ENCODE measurements at regions not wholly inside any gene's neighbourhood (a gene's known extent, or its start where the extent isn't known, plus 50 kb on each side); places are given as distances from the start of the nearest gene placed in this dataset.

DNA sequence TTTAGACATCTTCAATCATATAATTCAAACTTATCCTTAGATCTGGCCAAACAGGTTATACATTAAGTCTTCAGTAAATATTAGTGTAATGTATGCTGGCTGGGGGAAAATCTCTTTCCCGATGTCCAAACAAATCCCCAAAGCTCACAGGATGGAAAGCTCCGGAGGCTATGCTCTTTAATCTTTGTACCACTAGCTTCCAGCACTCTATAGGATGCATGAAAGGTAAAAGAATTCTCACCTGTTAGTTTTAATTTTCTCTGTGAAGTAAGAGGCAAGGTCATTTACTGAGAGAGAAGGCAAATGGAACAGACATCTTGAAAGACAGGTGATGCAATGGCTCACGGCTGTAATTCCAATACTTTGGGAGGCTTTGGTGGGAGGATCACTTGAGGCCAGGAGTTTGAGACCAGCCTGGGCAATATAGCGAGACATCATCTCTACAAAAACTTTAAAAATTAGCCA, 99.8 kb upstream of the KIF5B start (continued):
- no peak for TF ChIP-seq KLF9 (CRISPR knock-in tag; IDR thresholded peaks at IDR 0.05; ENCODE audit: low read depth)
- TF ChIP-seq, protein P1, sequence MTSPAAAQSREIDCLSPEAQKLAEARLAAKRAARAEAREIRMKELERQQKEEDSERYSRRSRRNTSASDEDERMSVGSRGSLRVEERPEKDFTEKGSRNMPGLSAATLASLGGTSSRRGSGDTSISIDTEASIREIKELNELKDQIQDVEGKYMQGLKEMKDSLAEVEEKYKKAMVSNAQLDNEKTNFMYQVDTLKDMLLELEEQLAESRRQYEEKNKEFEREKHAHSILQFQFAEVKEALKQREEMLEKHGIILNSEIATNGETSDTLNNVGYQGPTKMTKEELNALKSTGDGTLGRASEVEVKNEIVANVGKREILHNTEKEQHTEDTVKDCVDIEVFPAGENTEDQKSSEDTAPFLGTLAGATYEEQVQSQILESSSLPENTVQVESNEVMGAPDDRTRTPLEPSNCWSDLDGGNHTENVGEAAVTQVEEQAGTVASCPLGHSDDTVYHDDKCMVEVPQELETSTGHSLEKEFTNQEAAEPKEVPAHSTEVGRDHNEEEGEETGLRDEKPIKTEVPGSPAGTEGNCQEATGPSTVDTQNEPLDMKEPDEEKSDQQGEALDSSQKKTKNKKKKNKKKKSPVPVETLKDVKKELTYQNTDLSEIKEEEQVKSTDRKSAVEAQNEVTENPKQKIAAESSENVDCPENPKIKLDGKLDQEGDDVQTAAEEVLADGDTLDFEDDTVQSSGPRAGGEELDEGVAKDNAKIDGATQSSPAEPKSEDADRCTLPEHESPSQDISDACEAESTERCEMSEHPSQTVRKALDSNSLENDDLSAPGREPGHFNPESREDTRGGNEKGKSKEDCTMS (CRISPR knock-in tag; conservative IDR thresholded peaks at IDR 0.05): no peak
- TF ChIP-seq ZNF543 (CRISPR knock-in tag; IDR thresholded peaks at IDR 0.05): no peak
- no peak for TF ChIP-seq ZFYVE20 (CRISPR knock-in tag; IDR thresholded peaks at IDR 0.05; ENCODE audit: borderline replicate concordance, low read depth)
- TF ChIP-seq ZNF850 (CRISPR knock-in tag; conservative IDR thresholded peaks at IDR 0.05): no peak
- no peak; the same call in 1 of the 2 replicates for TF ChIP-seq ZNF878 (CRISPR knock-in tag; IDR thresholded peaks at IDR 0.05)
- 0 out of 2 replicates have a peak, but pooled peaks have one; percentile 32 for TF ChIP-seq PPARG (CRISPR knock-in tag; conservative IDR thresholded peaks at IDR 0.05)
- TF ChIP-seq ZSCAN29 (CRISPR knock-in tag; conservative IDR thresholded peaks at IDR 0.05): peak; percentile 83; the same call in 1 of the 2 replicates
- TF ChIP-seq DNMT3B (CRISPR knock-in tag; conservative IDR thresholded peaks at IDR 0.05): no peak
- no peak for TF ChIP-seq POLR2A (IDR thresholded peaks at IDR 0.05; ENCODE audit: insufficient read depth in 1 of 2, low read depth in 2 of 2, low read length in 2 of 2)
- TF ChIP-seq MLLT10 (CRISPR knock-in tag; IDR thresholded peaks at IDR 0.05): no peak
- TF ChIP-seq NBN (conservative IDR thresholded peaks at IDR 0.05): no peak
- TF ChIP-seq ZNF790 (CRISPR knock-in tag; IDR thresholded peaks at IDR 0.05; ENCODE audit: borderline replicate concordance): no peak
- no peak for TF ChIP-seq MATR3 (CRISPR knock-in tag; IDR thresholded peaks at IDR 0.05)
- no peak for TF ChIP-seq ZSCAN25 (CRISPR knock-in tag; IDR thresholded peaks at IDR 0.05)
- no peak for TF ChIP-seq MBNL3 (CRISPR knock-in tag; conservative IDR thresholded peaks at IDR 0.05)
- 0 out of 2 replicates have a peak, but pooled peaks have one; percentile 64 for TF ChIP-seq DPF2 (CRISPR knock-in tag; IDR thresholded peaks at IDR 0.05; ENCODE audit: borderline replicate concordance, low read depth)
- TF ChIP-seq, protein P2, sequence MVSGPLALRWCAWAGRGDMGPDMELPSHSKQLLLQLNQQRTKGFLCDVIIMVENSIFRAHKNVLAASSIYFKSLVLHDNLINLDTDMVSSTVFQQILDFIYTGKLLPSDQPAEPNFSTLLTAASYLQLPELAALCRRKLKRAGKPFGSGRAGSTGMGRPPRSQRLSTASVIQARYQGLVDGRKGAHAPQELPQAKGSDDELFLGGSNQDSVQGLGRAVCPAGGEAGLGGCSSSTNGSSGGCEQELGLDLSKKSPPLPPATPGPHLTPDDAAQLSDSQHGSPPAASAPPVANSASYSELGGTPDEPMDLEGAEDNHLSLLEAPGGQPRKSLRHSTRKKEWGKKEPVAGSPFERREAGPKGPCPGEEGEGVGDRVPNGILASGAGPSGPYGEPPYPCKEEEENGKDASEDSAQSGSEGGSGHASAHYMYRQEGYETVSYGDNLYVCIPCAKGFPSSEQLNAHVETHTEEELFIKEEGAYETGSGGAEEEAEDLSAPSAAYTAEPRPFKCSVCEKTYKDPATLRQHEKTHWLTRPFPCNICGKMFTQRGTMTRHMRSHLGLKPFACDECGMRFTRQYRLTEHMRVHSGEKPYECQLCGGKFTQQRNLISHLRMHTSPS (CRISPR knock-in tag; IDR thresholded peaks at IDR 0.05; ENCODE audit: low read depth): no peak
- TF ChIP-seq PCBP1 (IDR thresholded peaks at IDR 0.05; ENCODE audit: borderline replicate concordance, low read depth, low read length): no peak
- TF ChIP-seq, protein P3, sequence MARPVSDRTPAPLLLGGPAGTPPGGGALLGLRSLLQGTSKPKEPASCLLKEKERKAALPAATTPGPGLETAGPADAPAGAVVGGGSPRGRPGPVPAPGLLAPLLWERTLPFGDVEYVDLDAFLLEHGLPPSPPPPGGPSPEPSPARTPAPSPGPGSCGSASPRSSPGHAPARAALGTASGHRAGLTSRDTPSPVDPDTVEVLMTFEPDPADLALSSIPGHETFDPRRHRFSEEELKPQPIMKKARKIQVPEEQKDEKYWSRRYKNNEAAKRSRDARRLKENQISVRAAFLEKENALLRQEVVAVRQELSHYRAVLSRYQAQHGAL (CRISPR knock-in tag; IDR thresholded peaks at IDR 0.05; ENCODE audit: not compliant biosample characterization): no peak
- no peak for TF ChIP-seq RELA (CRISPR knock-in tag; IDR thresholded peaks at IDR 0.05)
- no peak for TF ChIP-seq ZBTB38 (CRISPR knock-in tag; IDR thresholded peaks at IDR 0.05)
- TF ChIP-seq, protein P4, sequence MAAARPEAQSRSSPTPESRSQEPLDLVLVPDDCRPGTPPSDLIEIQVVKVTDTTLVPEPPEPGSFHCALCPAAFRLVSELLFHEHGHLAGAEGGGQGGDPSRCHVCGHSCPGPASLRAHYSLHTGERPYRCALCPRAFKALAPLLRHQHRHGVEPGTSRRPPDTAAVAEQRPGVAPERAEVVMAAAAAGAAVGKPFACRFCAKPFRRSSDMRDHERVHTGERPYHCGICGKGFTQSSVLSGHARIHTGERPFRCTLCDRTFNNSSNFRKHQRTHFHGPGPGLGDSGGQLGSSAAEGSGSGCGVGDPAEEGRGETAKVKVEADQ (CRISPR knock-in tag; IDR thresholded peaks at IDR 0.05; ENCODE audit: borderline replicate concordance): no peak
- TF ChIP-seq, protein P5, sequence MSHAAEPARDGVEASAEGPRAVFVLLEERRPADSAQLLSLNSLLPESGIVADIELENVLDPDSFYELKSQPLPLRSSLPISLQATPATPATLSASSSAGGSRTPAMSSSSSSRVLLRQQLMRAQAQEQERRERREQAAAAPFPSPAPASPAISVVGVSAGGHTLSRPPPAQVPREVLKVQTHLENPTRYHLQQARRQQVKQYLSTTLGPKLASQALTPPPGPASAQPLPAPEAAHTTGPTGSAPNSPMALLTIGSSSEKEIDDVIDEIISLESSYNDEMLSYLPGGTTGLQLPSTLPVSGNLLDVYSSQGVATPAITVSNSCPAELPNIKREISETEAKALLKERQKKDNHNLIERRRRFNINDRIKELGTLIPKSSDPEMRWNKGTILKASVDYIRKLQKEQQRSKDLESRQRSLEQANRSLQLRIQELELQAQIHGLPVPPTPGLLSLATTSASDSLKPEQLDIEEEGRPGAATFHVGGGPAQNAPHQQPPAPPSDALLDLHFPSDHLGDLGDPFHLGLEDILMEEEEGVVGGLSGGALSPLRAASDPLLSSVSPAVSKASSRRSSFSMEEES (CRISPR knock-in tag; IDR thresholded peaks at IDR 0.05): no peak
- TF ChIP-seq RBM22 (optimal IDR thresholded peaks at IDR 0.05; ENCODE audit: low read length): no peak
- TF ChIP-seq ZNF644 (CRISPR knock-in tag; IDR thresholded peaks at IDR 0.05; ENCODE audit: low read depth): no peak
